NCI-H524 (cell line): ENCODE measurements at regions not wholly inside any gene's neighbourhood (a gene's known extent, or its start where the extent isn't known, plus 50 kb on each side); places are given as distances from the start of the nearest gene placed in this dataset.
A peak's percentile ranks its signal among the peaks of the same experiment; 100 is the strongest.
"Not testable (repeated sequence)": the region's sequence is repeated elsewhere in the genome, so short reads cannot be mapped to it uniquely, and the experiment has no call there.

ENCODE experiments used
- DNase-seq, 2 experiments: peaks; one replicate each; lab custom pipeline; 2025; lab: John Stamatoyannopoulos, UW

- DNase-seq, result no peak
Measured at GRCh38 chrX:116863029-116863428, 400.3 kb upstream of the CT83 start.

DNA sequence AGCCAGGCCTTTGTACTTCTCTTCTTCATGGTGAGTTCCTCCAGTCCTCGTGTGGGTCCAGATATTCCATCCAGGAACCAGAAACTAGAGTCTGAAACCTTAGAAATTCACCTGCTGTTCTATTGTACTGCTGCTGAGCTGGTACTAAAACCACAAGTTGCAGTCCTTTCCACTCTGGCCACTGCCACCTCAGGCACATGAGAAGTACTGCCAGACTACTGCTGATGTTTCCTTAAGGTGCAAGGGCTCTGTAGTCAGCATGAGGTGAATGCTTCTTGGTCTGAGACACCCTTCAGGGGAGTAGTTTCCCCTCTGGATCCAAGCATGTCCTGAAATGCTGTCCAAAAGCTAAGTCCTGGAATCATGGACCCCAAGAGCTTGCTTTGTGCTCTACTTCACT, 399.6 kb upstream of the CT83 start:
- DNase-seq, result no peak

DNA sequence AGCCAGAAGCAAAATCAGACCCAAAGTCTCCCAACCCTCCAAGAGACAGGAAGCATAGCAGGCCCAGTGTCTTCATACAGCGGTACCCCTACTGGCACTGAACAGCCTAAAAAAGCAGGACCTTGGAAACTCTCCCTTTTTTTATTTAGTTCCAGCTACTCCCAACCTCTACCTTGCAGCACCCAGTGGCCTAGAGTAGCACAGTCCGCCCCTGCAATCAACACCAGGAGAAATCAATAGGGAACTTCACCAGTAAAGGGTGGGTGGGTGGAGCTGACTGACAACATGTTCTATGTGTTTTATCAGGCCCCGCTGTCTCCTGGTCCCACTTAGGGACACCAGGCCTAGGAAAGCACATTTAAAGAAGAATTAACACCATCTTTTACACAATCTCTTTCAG, 378.5 kb upstream of the CT83 start:
- DNase-seq, result no peak

DNA sequence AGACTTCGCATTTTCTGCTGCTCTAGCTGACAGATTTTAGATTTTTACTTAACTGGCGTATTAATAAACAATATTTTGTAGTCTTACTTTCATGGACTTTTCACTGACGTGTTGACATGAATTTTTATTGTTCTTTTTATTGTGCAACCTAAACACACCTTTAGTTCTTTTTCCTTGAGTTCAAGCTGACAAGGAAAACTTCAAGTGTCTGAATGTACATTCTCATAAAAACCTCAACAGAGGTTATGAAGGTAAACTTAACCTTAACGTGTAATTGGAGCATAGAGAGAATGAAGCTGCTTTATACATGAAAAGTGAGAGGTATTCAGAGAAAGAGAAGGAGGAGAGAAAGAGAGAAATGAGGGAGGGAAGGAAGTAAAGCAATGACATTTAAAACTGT, 364.3 kb upstream of the CT83 start:
- no peak for DNase-seq

GRCh38 chrX:116824785-116825184, 362.0 kb upstream of the CT83 start:
- no peak for DNase-seq

DNA sequence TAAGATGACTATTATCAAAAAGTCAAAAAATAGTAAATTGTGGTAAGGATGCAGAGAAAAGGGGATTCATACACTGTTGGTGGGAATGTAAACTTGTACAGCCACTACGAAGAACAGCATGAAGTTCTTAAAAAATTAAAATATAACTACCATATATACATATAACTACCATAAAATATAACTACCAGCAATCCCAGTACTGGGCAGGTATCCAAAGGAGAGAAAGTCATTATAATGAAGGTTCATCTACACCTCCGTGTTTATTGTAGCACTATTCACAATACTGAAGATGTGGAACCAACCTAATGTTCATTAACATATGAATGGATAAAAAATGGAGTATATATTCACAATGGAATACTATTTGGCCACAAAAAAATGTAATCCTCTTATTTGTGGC, 360.9 kb upstream of the CT83 start:
- DNase-seq, result no peak

- no peak for DNase-seq
Measured at GRCh38 chrX:116806288-116806802, 343.6 kb upstream of the CT83 start.

DNA sequence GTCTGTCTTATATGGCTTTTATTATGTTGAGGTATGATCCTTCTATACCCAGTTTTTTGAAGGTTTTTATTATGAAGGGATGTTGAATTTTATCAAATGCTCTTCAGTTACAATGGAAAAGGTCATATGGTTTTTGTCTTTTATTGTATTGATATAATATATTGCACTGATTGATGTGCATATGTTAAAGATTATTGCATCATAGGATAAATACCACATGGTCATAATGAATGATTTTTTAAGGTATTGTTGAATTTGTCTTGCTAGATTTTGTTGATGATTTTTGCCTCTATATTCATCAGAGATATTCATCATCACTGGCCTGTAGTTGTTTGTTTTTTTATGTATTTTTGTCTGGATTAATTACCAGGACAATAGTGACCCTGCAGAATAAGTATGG, 339.2 kb upstream of the CT83 start:
- no peak for DNase-seq

DNA sequence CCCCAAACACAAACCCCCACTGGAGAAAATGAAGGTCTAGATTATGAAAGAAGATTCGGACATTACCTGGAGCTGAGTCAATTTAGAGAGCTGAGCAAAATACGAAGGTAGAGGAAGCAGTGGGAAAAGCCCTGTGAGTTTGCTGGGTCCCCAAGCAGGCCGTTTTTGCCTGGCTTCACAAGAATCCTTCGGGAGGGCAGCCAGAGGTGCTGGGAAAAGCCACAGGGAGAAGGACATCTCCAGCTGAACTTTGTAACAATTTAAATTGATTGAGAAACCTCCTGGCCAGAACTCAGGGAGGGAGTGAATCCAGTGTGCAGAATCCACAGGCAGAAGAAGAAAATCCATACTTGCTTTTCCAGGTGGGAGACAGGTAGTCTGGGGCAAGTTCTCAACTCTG, 319.1 kb upstream of the CT83 start:
- no peak for DNase-seq

DNA sequence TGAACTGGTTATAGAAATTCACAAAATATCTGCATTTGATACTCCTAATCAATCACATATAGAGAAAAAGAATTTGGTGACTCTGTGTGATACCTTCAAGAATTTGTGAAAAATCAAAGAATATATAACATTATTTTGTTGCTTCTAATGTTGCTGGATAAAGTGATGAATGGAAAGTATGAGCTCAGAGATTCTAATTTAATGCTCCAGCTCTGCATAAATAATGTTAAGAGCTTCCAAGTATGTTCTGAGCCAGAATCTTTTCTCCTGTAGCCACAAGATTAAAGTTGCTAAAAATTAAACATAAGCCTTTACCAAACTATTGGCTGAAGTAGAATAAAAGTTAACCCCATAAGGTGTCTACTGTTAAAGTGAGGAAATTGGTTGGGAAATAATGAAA, 294.7 kb upstream of the CT83 start:
- DNase-seq, result no peak

GRCh38 chrX:116756958-116757357, 294.2 kb upstream of the CT83 start:
- DNase-seq, result no peak

GRCh38 chrX:116749943-116750342, 287.2 kb upstream of the CT83 start:
- DNase-seq, result peak in 1 of 2 experiments; percentile 56

DNA sequence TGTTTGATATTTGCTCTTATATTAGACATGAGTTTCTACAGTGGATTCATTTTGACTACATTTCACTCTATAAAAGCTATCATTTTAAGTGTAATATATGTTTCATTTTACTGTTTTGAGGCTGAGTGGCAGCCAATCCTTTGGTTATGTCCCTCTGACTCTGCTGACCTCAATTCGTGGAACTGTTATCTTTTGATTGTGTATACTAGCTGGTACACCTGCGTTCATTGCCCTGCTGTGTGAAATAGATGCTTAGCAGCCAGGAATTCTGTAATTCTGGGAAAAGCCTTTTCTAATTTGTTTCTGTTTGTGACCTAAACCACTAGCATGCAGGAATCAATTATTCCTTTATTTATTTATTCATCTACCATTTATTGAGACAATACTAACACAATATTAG, 269.4 kb upstream of the CT83 start:
- no peak for DNase-seq

GRCh38 chrX:116726806-116727205, 264.0 kb upstream of the CT83 start:
- no peak for DNase-seq

GRCh38 chrX:116694046-116694445, 231.3 kb upstream of the CT83 start:
- no peak for DNase-seq

- not testable (repeated sequence) for DNase-seq
Measured at GRCh38 chrX:116679544-116679943, 216.8 kb upstream of the CT83 start.

DNA sequence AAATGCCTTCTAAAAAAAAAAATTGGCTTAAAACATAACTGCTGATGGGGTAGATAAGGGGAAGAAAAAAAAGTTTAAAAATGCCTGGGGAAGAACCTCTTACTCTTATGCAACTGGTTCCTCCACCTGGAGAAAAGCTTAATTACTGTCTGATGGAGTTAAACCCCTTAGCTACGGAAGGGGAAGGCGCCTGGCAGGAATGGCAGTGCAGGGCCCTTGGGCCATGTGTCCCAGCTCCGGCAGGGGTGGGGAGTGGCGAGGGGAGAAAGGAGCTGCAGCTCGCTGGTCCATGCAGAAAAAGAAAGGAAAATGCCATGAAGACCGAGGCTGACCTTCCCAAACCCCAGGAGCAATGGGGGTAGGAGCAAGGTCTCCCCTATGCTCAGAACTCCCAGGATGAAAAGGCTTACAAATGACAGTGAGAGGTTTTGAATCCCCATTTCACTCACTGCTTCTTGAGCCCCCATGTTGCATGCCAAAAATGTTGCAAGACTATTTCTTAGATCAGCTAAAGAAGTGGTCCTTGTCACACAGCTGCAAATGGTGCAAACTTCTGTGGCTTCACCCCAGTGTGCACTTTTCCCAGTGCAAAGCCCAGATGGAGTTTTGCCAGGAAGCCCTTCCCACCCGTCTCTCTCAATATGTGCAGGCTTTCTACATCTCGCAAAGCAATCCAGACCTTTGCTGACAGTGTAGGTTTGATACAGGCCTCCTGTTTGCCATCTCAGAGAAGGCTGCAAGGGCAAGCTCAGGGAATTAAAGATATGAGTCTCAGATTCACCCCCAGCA, 204.8 kb upstream of the CT83 start:
- DNase-seq, result peak in 1 of 2 experiments; percentile 2

- DNase-seq, result no peak
Measured at GRCh38 chrX:116657071-116657470, 194.3 kb upstream of the CT83 start.

GRCh38 chrX:116628464-116628863, 165.7 kb upstream of the CT83 start:
- DNase-seq, result no peak

DNA sequence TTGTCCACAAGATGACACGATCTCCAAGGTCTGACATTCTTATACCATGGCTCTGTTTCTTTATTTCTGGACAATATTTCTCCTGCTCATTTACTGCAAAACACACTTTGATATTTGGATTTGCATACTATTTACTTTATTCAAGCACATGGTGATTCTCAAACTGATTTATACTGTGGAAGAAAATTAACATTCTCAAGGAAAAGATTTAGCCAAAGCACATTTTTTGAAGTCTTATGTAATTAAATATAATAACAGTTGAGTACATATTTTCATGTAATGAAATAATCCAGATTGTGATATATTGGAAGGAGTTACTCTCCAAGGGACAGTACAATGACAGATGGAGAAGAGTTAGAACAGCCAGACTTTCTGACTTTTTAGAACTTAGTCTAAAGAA, 155.8 kb upstream of the CT83 start:
- DNase-seq, result no peak

DNA sequence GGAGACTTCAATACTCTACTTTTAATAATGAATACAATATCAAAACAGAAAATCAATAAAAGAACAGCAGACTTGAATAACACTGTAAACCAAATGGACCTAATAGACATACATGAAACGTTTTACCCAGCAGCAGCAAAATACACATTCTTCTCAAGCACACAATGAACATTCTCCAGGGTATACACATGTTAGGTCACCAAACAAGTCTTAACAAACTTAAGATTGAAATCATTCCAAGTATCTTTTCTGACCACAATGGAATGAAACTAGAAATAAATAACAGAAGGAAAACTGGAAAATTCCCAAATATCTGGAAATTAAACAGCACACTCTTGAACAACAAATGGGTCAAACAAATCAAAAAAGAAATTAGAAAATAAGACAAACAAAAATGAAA, 145.0 kb upstream of the CT83 start:
- no peak for DNase-seq

- DNase-seq, result no peak
Measured at GRCh38 chrX:116605576-116605975, 142.8 kb upstream of the CT83 start.

DNA sequence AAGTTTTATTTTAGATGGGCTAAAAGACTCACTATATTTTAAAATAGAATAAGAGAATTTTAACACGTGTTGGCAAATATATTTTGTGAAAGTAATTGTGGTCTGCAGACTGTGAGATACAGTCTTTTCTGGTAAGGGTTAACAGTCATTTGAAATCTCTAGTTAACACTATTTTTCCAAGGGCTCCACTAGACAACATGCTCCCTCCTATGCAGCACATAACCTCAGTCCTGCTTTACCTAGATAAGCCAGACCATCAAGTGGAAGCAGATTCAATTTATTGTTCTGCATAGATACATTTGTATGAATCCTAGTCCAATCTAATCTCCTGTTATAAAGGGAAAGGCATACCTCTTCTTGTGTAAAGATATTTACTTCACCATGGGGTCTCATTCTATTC, 133.2 kb upstream of the CT83 start:
- DNase-seq, result no peak
